NCI-H69 (cell line): ENCODE measurements at regions not wholly inside any gene's neighbourhood (a gene's known extent, or its start where the extent isn't known, plus 50 kb on each side); places are given as distances from the start of the nearest gene placed in this dataset.

ENCODE experiments used
- DNase-seq: peaks from one replicate; lab custom pipeline; 2025; lab: John Stamatoyannopoulos, UW

GRCh38 chr17:71273441-71273840 lies 847.4 kb upstream of the SOX9 start:
- DNase-seq = no peak

DNA sequence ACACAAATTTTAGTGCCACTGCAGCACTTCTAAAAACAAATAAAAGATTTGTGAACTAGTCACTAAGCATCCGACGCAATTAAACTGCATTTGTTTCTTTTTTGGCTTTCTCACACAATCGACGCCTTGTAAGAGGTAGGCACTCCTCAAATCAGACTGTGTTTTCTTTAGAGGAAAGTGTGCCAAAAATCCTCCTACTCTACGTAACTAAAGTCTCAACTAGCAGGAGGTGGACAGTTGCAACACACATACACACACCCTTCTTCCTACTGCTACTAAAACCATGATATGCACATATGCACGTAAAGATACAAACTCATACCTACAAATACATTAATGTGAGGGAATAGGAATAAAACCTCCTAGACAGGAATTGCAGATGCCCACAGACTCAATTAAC lies 844.7 kb upstream of the SOX9 start:
- no peak for DNase-seq

DNA sequence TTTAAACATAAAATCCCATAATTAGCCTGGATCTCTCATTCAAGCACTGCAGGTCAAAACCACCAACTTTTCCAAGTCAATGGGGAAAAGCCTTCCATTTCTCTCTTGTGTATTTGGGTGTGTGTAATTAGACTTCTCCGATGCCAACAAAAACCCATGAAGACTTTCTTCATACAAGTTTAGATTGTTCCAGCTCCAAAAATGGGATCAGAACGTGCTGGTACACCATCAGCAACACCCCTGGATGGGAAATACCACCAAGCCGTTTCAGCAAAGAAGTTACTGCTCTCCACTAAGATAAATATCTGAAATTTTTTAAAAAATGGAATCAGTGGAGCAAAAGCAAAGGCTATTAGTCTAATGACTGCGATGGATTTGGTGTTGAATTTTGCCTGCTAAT lies 837.3 kb upstream of the SOX9 start:
- no peak for DNase-seq

DNA sequence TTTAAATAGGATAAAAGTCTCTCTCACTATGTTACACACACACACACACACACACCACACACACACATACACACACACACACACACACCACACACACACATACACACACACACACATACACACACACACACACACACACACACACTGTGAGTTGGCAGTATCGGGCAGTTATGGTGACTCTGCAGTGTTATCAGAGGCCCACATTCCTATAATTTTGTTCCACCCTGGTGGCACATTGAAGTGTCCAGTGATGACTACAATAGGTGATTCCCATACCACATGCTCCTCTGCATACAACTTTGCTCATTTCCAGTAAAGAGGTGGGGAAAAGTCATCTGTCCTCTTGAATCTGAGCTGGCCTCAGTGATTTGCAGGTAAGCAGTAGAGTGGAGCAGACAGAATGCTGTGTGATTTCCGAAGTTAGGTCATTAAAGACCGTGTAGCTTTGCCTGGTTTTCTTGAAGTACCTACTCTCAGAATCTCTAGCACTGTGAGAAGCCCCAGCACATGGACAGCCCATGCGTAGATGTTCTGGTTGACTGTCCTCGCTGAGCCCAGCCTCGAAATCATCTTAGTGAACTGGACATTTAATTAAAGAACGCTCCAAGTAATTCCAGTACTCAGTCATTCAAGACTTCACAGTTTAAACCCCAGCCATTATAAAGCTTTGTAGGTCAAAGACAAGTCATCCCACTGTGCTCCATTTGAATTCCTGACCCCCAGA lies 836.6 kb upstream of the SOX9 start:
- no peak for DNase-seq

- no peak for DNase-seq
Measured at GRCh38 chr17:71286625-71287024, 834.2 kb upstream of the SOX9 start.

DNA sequence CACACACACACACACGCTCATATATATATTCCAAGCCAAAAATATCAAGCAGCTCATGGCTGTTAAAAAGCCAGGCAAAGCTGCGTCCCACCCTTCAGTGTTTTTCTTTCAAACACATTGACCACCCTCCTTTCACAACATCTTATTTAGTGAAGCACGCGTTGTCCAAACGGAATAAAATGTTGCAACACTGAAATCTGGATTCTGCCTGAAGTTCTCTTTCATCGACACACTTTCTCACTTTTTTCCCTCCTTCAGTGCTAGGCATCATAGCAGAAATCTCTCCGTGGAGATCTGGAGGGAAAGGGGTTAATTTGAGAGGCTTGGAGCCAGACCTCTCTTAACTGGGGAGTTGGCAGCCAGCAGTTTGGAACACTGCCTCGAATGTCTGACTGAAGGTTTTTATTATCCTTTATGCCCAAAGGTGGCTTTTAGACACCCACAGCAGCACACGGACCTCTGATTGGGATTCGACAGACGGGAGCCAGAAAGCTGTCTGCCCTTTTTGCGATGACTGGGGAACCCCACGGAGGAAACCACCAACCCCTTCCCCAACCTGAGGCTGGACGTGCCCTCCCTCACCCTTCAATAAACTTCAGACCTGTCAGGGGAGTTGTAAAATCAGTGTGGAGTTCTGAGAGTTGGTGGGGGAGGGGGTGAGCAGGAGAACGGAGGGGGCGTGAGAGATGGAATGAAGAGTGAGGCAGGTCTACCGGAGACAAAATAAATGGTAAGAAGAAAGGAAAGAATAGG lies 833.6 kb upstream of the SOX9 start:
- no peak for DNase-seq

GRCh38 chr17:71292006-71292405 lies 828.8 kb upstream of the SOX9 start:
- DNase-seq = no peak

- DNase-seq = no peak
Measured at GRCh38 chr17:71296005-71296404, 824.8 kb upstream of the SOX9 start.

DNA sequence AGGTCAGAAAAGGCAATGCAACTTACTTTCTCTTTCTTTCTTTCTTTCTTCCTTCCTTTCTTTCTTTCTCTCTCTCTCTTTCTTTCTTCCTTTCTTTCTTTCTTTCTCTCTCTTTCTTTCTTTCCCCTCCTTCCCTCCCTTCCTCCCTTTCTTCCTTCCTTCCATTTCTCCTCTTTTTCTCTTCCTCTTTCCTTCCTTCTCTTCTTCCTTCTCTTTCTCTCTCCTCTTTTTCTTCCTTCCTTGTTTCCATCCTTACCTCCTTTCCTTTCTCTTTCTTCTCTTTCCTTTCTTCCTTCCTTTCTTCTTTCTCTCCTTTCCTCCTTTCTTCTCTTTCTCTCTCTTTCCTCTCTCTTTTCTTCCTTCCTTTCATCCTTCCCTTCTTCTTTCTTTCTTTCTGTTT lies 819.8 kb upstream of the SOX9 start:
- DNase-seq = no peak

DNA sequence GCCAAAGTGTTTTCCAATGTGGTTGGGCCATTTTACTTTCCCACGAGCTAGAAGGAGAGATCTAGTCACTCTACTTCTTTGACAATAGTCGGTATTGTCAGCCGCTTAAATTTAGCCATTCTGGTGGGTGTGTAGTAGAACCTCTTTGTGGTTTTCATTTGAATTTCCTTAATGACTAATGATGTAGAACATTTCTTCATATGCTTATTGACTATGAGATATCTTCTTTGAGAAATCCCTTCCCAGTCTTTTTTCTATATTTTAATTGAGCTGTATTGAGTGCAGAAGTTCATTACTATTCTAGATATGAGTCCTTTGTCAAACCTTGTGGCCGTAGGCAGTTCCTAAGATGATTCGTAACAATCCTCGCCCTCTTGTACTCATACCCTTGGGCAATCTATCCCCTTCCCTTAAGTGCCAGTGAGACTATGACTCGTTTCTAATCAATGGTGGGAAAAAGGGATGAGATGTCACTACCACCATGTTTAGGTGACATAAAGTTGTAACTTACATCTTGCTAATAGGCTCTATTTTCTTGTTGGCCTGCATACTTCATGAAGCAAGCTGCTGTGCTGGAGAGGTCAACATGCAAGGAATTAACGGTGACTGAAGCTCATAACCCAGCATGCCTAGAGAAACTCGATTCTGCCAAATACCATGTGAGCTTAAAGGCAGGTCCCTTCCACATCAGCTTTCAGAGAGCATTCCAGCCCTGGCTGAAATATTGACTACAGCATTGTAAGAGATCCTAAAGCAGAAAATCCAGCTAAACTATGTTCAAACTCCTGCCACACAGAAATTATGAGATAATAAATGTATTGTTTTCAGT lies 817.9 kb upstream of the SOX9 start:
- no peak for DNase-seq

DNA sequence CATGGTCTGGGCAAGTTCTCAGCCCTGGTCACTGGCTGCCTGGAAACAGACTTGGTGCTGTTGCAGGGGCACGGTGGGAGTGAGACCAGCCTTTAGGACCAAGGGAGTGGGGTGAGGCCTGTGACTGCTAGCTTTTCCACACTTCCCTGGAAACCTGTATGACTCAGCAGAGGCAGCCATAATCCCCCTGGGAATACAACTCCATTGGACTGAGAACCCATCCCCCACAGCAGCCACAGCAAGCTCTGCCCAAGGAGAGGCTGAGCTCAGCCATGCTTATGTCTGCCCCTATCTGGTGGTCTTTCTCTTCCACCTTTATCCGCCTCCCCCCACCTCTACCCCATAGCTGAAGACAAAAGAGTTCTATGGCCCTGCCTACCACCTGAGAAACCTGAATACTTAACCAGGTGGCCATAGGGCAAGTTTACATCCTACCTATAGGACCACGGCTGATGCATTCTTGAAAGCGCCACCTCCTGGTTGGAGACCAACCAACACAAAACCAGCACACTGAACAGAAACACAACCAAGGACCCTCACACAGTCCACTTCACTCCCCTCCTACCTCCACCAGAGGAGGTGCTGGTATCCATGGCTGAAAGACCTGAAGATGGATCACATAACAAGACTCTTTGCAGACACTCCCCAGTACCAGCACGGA lies 816.2 kb upstream of the SOX9 start:
- DNase-seq = no peak

GRCh38 chr17:71313866-71314265 lies 807.0 kb upstream of the SOX9 start:
- DNase-seq = no peak

DNA sequence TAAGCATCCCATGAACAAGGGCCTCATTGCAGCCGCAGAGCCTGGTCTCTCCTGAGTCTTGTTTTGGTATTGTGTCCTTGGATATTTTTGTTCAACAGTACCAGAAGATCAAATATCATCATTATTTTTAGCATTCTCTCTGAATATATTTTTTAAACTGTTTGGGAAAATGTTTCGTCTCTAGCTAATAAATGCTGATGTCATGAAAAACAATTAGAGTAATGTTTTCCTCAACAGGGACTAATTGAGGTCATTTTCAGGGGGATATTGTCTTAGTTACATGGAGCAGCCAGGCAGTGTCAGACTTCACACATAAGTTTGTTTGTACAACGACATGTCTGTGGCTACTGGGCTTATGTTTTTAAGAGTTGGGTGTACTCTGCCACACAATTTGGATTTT lies 805.3 kb upstream of the SOX9 start:
- no peak for DNase-seq

- DNase-seq = no peak
Measured at GRCh38 chr17:71316176-71316897, 804.5 kb upstream of the SOX9 start.

DNA sequence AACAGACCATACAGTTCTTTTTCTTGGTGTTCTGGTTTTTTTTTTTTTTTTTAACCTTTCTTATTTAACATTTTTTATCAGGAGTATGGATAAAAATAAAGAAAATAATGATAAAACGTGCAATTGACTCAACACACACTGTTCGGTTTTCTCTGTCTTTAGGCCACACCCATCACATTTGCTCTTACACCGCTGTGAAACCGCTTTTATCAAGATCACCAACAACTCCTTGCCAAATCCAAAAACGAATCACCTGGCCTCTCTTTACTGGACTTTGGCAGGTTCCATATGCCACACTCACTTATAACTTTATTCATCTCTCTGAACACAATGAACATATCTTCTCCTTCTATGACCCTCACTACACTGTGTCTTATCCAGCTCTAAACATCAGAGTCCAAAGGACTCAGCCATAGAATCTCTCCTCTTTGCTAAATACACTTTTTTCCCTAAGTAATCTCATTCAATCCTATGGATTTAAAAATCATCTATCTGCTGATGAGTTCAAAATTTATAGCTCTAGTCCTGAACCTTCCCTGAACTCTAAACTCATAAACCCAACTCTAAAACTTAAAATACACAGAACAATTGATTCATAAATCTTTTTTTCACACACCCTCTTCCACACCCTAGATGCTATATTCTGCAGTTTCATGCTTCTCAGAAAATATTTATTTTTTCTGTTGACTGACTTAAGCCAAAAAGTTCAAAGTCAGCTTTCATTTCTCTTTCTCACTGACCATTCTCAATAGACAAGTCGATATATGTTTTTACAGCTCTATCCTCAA lies 800.6 kb upstream of the SOX9 start:
- no peak for DNase-seq

DNA sequence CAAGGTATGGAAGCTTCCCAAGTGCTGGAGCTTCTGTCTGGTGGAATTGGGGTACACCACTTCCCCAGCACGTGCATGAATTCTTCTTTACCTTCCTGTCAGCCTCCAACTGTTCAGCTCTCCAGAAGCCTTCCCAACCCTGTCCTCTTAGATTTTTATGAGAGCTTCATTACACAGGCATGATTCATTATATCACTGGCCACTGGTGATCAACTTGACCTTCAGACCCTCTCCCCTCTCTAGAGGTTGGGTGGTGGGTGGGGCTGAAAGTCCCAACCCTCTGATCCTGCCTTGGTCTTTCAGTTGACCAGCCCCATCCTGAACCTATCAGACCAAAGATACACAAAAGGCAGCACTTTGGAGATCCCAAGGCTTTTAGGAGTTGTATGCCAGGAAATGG lies 795.7 kb upstream of the SOX9 start:
- no peak for DNase-seq

DNA sequence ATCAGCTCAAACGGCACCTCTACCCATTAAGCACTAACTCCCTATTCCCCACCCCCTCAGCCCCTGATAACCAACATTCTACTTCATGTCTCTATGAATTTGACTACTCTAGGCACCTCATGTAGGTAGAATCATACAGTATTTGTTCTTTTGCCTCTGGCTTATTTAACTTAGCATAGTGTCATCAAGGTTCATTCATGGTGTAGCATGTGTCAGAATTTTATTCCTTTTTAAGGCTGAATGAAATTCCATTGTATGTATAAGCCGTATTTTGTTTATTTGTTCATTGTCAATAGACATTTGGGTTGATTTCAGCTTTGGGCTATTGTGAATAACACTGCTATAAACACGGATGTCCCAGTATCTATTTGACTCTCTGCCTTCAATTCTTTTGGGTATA lies 794.9 kb upstream of the SOX9 start:
- DNase-seq = no peak

DNA sequence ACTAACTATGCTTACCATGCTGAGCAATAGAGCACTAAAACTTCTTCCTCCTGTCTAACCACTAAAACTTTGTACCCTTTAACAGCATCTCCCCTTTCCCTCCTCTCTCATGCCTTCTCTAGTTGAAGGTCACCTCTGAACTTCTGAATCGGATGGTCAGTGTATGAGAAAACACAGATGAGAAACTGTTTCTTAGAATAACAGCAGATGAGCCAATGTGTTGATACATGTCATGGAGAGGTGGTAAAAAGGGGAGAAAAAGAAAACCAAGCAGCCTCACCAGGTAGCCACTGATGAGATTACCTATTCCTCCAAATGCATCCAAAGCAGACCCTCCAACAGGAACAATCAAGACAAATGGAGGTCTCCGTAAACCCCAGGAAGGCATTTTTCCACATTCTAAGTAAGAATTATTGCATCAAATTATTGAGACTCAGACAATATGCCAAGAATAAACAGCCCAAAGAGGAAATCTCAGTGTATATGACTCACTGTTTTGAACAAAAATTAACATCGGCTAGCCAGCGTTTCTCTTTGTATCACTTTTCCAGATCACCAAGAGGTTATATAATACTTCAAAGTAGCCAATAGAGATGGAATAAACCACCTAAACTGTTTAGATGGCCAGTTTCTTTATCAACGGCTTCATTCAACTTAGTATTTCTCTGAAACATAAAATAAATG lies 793.3 kb upstream of the SOX9 start:
- no peak for DNase-seq

DNA sequence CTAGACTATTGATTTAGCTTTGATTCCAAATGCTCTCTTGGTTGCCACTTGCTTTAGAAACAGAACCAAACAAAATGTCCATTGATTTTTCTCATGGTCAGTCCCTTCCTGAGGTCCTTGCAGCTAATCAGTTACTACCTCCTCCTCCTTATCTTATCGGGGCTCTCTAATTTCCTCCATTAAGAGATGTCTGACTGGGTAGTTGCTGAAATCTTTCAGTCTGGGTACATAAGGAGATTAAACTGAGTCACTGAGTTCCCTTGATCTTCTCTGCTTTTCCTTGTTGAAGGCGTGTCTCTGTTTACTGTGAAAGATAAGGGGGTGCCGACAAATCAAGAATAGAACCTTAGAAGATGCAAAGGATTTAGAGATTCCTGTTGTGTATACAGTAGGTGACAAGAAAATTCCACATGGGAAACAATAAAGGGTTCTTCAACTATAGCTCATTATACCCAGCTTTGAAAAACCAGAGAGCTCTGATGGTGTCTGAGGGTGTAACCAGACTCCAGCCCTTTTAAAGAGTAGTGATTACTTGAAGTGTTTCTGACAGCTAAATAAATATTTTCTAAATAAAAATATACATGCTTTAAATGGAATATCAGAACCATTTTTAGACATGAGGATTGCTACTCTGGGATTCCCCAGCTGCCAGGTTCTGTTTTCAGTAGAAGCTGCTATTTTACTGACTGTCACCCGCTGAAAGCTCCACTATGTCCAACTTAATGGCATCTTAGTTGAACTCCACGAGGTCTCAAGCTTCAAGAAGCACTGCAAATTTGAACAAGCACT lies 791.3 kb upstream of the SOX9 start:
- DNase-seq = no peak

- no peak for DNase-seq
Measured at GRCh38 chr17:71330099-71330375, 790.8 kb upstream of the SOX9 start.
